ENCODE measurements at regions not wholly inside any gene's neighbourhood (a gene's known extent, or its start where the extent isn't known, plus 50 kb on each side); places are given as distances from the start of the nearest gene placed in this dataset.

GRCh38 chr3:152097120-152097519, 171.6 kb upstream of the MBNL1 start:
- in situ Hi-C loops (cut with HindIII; ENCODE audit: low pct_unique_long_range_greater_than_20kb, low sequenced_read_pairs), result no loop called here
- DNase-seq (ENCODE audit: low read depth in 1 of 2, low spot score in 1 of 2), result no peak
- no peak for TF ChIP-seq JUND (IDR thresholded peaks at IDR 0.05; ENCODE audit: low read depth)

GRCh38 chr3:152097770-152098169, 171.0 kb upstream of the MBNL1 start:
- DNase-seq (ENCODE audit: low read depth in 1 of 2, low spot score in 1 of 2), result no peak
- no peak for TF ChIP-seq JUND (IDR thresholded peaks at IDR 0.05; ENCODE audit: low read depth)

GRCh38 chr3:152100491-152101132, 168.1 kb upstream of the MBNL1 start:
- DNase-seq (ENCODE audit: low read depth in 1 of 2, low spot score in 1 of 2), result no peak
- in situ Hi-C loops (cut with HindIII; ENCODE audit: low pct_unique_long_range_greater_than_20kb, low sequenced_read_pairs), result no loop called here
- no peak for TF ChIP-seq JUND (IDR thresholded peaks at IDR 0.05; ENCODE audit: low read depth)

More at GRCh38 chr3:152097770-152098169, 171.0 kb upstream of the MBNL1 start:
- in situ Hi-C loops (cut with HindIII; ENCODE audit: low pct_unique_long_range_greater_than_20kb, low sequenced_read_pairs), result no loop called here

DNA sequence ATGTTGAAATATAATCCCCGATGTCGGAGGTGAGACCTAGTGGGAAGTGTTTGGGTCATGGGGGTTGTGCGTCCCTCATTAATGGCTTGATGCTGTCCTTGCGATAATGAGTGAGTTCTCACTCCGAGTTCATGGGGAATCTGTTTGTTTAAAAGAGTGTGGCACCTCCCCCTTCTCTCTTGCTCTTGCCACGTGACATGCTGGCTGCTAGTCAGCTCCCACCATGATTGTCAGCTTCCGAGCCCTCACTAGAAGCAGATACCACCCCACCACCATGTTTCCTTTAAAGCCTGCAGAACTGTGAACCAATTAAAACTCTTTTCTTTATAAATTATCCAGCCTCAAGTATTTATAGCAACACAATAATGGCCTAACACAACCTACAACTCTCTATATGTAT, 166.3 kb upstream of the MBNL1 start:
- no peak for DNase-seq (ENCODE audit: low read depth in 1 of 2, low spot score in 1 of 2)

GRCh38 chr3:152103257-152103656, 165.5 kb upstream of the MBNL1 start:
- TF ChIP-seq JUND (IDR thresholded peaks at IDR 0.05; ENCODE audit: low read depth), result no peak
- in situ Hi-C loops (cut with HindIII; ENCODE audit: low pct_unique_long_range_greater_than_20kb, low sequenced_read_pairs), result no loop called here
- DNase-seq (ENCODE audit: low read depth in 1 of 2, low spot score in 1 of 2), result no peak

More for the DNA sequence above, 166.3 kb upstream of the MBNL1 start:
- TF ChIP-seq JUND (IDR thresholded peaks at IDR 0.05; ENCODE audit: low read depth), result no peak
- in situ Hi-C loops (cut with HindIII; ENCODE audit: low pct_unique_long_range_greater_than_20kb, low sequenced_read_pairs), result no loop called here

DNA sequence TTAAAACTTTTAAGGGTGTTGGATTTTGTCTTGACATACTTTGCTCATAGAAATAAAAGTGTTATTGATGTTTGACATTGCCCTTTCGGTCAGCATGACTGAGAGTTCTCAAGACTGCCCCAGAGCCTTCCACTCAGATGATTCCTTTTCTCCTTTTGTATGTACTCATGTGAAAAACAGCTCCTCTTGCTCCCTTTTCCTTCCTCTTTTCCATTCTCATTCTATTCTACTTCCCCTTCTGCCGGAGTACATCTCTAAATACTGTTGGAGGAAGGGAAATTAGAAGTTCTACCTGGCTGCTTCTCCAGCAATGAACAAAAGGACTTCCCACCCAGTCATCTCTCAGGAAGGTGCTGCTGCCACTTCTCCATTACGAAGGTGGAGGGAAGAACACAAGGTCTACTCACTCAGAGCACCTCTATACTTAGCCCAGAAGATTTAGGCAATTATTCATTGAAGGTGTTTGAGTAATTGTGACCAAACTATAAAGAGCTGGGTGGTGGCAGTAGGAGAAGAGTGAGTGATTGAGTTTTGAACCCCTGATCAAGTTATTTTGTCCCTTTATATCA, 163.8 kb upstream of the MBNL1 start:
- in situ Hi-C loops (cut with HindIII; ENCODE audit: low pct_unique_long_range_greater_than_20kb, low sequenced_read_pairs), result no loop called here
- DNase-seq (ENCODE audit: low read depth in 1 of 2, low spot score in 1 of 2), result no peak

GRCh38 chr3:152105446-152105845, 163.3 kb upstream of the MBNL1 start:
- no peak for DNase-seq (ENCODE audit: low read depth in 1 of 2, low spot score in 1 of 2)
- TF ChIP-seq JUND (IDR thresholded peaks at IDR 0.05; ENCODE audit: low read depth), result no peak

More for the DNA sequence above, 163.8 kb upstream of the MBNL1 start:
- TF ChIP-seq JUND (IDR thresholded peaks at IDR 0.05; ENCODE audit: low read depth), result no peak

DNA sequence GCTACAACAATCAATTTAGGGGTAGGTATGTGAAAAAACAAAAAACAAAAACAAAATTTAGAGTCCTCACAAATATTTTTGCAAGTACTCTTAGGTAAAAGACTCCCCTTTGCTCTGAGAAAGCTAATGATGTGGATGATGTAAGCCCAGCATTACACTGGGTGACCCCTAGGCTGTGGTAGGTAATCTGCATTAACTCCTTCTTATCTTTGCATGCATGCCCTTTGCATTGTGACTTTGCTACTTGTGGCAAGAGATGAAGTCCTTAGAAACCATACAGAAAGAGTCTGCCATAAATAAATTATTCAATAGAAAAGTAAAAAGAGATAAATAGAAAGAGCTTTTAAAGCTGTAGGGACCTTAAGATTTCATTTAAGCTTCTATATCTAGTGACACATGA, 159.7 kb upstream of the MBNL1 start:
- TF ChIP-seq JUND (IDR thresholded peaks at IDR 0.05; ENCODE audit: low read depth), result no peak
- DNase-seq (ENCODE audit: low read depth in 1 of 2, low spot score in 1 of 2), result no peak
- in situ Hi-C loops (cut with HindIII; ENCODE audit: low pct_unique_long_range_greater_than_20kb, low sequenced_read_pairs), result no loop called here

More at GRCh38 chr3:152105446-152105845, 163.3 kb upstream of the MBNL1 start:
- in situ Hi-C loops (cut with HindIII; ENCODE audit: low pct_unique_long_range_greater_than_20kb, low sequenced_read_pairs), result no loop called here

DNA sequence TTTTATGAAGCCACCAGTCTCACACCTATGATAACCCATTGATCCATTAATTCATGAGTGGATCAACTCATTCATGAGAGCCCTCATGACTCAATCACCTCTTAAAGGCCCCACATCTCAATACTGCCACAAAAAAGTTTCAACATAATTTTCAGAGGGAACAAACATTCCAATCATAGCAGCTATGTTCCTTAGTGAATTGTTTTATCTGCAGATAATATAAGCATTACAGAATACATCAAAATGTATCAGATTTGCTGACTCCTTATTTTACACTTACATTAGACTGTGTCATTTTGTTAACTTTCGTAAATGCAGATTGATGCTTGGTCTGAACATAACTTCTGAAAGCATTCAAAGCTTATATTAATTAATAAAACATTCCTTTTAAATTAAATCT, 155.3 kb upstream of the MBNL1 start:
- DNase-seq (ENCODE audit: low read depth in 1 of 2, low spot score in 1 of 2), result no peak
- no peak for TF ChIP-seq JUND (IDR thresholded peaks at IDR 0.05; ENCODE audit: low read depth)
- in situ Hi-C loops (cut with HindIII; ENCODE audit: low pct_unique_long_range_greater_than_20kb, low sequenced_read_pairs), result no loop called here

- TF ChIP-seq JUND (IDR thresholded peaks at IDR 0.05; ENCODE audit: low read depth), result no peak
- no peak for DNase-seq (ENCODE audit: low read depth in 1 of 2, low spot score in 1 of 2)
- in situ Hi-C loops (cut with HindIII; ENCODE audit: low pct_unique_long_range_greater_than_20kb, low sequenced_read_pairs), result no loop called here
Observed at GRCh38 chr3:152113992-152114651, 154.6 kb upstream of the MBNL1 start.

- no peak for DNase-seq (ENCODE audit: low read depth in 1 of 2, low spot score in 1 of 2)
- no peak for TF ChIP-seq JUND (IDR thresholded peaks at IDR 0.05; ENCODE audit: low read depth)
Observed at GRCh38 chr3:152120601-152121269, 148.0 kb upstream of the MBNL1 start.

DNA sequence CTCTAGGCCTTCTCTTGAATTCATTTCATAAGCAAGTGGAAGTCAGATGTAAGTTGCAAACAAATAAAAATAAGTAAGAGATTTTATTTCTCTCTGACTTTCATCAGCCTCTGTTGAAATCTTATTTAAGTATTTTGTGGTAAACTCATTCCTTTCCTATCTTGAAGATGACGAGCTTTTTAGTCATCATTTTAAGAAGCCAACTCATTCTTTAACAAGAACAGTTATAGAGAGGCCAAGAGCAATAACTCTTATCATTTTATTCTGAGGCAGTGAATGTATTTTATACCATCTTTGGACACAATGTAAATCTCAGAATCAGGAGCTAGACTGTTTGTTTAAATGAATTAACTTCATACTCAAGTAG, 147.5 kb upstream of the MBNL1 start:
- DNase-seq (ENCODE audit: low read depth in 1 of 2, low spot score in 1 of 2), result no peak
- in situ Hi-C loops (cut with HindIII; ENCODE audit: low pct_unique_long_range_greater_than_20kb, low sequenced_read_pairs), result no loop called here
- no peak for TF ChIP-seq JUND (IDR thresholded peaks at IDR 0.05; ENCODE audit: low read depth)

More at GRCh38 chr3:152120601-152121269, 148.0 kb upstream of the MBNL1 start:
- in situ Hi-C loops (cut with HindIII; ENCODE audit: low pct_unique_long_range_greater_than_20kb, low sequenced_read_pairs), result no loop called here

DNA sequence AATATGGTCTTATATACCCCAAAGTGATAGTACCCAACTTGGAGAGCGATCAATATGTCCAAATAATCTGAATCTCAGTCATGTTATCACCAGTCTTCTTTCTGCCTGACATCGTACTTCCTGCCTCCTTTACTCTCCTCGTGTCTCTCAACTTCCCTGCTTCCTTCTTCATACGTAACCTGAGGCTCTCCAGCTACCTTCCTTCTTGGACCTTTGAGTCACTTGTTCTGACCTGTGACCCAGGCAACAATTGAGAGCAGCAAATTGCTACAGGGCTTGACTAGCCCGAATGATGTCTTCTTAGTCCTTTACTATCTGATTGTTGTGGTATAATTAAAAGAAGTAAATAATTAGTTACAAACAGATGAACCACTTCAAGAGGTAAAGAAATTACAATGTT, 145.9 kb upstream of the MBNL1 start:
- in situ Hi-C loops (cut with HindIII; ENCODE audit: low pct_unique_long_range_greater_than_20kb, low sequenced_read_pairs), result no loop called here
- TF ChIP-seq JUND (IDR thresholded peaks at IDR 0.05; ENCODE audit: low read depth), result no peak
- no peak for DNase-seq (ENCODE audit: low read depth in 1 of 2, low spot score in 1 of 2)
